ENCODE measurements at regions not wholly inside any gene's neighbourhood (a gene's known extent, or its start where the extent isn't known, plus 50 kb on each side); places are given as distances from the start of the nearest gene placed in this dataset.

DNA sequence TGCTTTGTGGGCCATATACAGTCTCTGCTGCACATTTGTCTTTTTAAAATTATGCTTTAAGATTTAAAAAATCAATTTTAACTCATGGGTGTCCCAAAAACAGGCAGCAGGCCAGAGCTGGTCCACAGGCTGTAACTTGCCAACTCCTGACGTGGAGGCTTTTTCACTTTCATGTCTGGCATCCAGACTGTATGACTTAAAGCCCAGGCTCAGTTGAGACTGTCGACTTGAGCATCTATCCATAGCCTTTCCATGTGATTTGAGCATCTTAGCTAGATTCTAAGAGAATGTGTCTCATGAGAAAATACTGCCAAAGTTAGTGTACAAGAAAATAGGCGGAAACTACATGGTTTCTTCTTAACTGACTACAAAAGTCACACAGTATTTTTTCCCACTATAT lies 559.0 kb upstream of the TUSC1 start:
- H3K27ac ChIP-seq (ENCODE audit: low read depth, low read length, poor library complexity, severe bottlenecking) = no peak overlapping the region
- H3K36me3 ChIP-seq (ENCODE audit: insufficient read depth, low read length, poor library complexity, severe bottlenecking) = no peaks in the 10 kb centered on the region
- DNase-seq (ENCODE audit: low spot score) = no peak
- no TSS peak for BruUV-seq (replicated peaks)
- no peaks in the 10 kb centered on the region for H3K4me1 ChIP-seq (ENCODE audit: insufficient read depth, low read length, poor library complexity, severe bottlenecking)
- intact Hi-C loops (cut with micrococcal nuclease; ENCODE audit: unreplicated experiment) = no loop called here
- CTCF ChIA-PET = no interaction called here
- TF ChIP-seq, protein P1, sequence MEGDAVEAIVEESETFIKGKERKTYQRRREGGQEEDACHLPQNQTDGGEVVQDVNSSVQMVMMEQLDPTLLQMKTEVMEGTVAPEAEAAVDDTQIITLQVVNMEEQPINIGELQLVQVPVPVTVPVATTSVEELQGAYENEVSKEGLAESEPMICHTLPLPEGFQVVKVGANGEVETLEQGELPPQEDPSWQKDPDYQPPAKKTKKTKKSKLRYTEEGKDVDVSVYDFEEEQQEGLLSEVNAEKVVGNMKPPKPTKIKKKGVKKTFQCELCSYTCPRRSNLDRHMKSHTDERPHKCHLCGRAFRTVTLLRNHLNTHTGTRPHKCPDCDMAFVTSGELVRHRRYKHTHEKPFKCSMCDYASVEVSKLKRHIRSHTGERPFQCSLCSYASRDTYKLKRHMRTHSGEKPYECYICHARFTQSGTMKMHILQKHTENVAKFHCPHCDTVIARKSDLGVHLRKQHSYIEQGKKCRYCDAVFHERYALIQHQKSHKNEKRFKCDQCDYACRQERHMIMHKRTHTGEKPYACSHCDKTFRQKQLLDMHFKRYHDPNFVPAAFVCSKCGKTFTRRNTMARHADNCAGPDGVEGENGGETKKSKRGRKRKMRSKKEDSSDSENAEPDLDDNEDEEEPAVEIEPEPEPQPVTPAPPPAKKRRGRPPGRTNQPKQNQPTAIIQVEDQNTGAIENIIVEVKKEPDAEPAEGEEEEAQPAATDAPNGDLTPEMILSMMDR (conservative IDR thresholded peaks at IDR 0.05; ENCODE audit: low read depth, low read length) = no peak
- TF ChIP-seq EZH2 (IDR thresholded peaks at IDR 0.05; ENCODE audit: borderline replicate concordance, low read depth, low read length, poor library complexity, severe bottlenecking) = no peak
- POLR2A ChIA-PET (ENCODE audit: low non-redundant PET) = no interaction called here
- no peaks in the 10 kb centered on the region for H3K27me3 ChIP-seq (replicated peaks; ENCODE audit: insufficient read depth, low read depth, low read length, poor library complexity)
- no peak overlapping the region for H3K4me3 ChIP-seq (ENCODE audit: low read depth, low read length, poor library complexity, severe bottlenecking)
- H3K9me3 ChIP-seq (ENCODE audit: low read depth, low read length, poor library complexity, severe bottlenecking) = no peaks in the 10 kb centered on the region

DNA sequence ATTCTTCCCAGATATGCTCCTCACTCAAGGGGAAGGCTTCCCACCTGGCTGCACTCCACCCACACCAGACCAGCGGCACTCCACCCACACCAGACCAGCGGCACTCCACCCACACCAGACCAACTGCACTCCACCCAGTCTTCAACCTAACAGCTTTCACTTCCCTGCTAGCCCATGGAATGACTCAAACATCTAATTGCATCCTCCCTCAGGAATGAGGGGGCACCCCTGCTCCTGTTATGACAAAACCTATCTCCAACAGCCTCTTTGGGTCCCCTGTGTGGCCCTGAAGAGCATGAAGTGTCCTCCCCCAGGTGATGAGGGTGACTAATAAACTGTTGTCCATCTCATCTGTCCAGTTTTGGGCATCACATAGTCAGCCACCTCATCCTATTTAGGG lies 556.6 kb upstream of the TUSC1 start:
- Histone ChIP-seq H3K27me3 (replicated peaks; ENCODE audit: insufficient read depth, low read depth, low read length, poor library complexity) (no peaks in the 10 kb centered on the region), H3K4me1 (ENCODE audit: insufficient read depth, low read length, poor library complexity, severe bottlenecking) (no peaks in the 10 kb centered on the region), H3K4me3 (ENCODE audit: low read depth, low read length, poor library complexity, severe bottlenecking) (no peak overlapping the region), H3K36me3 (ENCODE audit: insufficient read depth, low read length, poor library complexity, severe bottlenecking) (no peaks in the 10 kb centered on the region), H3K27ac (ENCODE audit: low read depth, low read length, poor library complexity, severe bottlenecking) (no peak overlapping the region), H3K9me3 (ENCODE audit: low read depth, low read length, poor library complexity, severe bottlenecking) (no peaks in the 10 kb centered on the region)
- no TSS peak for BruUV-seq (replicated peaks)
- no peak for DNase-seq (ENCODE audit: low spot score)
- no peak for TF ChIP-seq EZH2 (IDR thresholded peaks at IDR 0.05; ENCODE audit: borderline replicate concordance, low read depth, low read length, poor library complexity, severe bottlenecking)
- TF ChIP-seq, protein P1 (conservative IDR thresholded peaks at IDR 0.05; ENCODE audit: low read depth, low read length) = no peak
- POLR2A ChIA-PET (ENCODE audit: low non-redundant PET) = no interaction called here
- intact Hi-C loops (cut with micrococcal nuclease; ENCODE audit: unreplicated experiment) = no loop called here
- CTCF ChIA-PET = no interaction called here

DNA sequence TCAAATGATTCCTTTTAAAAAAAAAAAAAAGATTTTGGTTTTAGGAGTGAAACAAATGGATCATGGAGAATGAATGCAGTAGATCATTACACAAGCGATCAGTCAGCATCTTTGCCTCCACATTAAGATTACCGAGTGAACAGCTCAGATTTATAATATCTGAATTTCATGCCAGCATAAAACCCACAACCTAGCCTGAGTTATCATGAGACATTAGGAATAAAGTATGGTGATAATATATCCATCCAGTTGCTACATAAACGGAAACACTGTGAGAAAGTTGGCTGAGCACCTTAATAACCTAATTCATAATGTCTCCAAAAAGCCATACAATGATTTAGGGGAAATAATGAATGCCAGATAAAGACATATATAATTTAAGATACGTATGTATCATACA lies 553.1 kb upstream of the TUSC1 start:
- no peaks in the 10 kb centered on the region for H3K36me3 ChIP-seq (ENCODE audit: insufficient read depth, low read length, poor library complexity, severe bottlenecking)
- BruUV-seq (replicated peaks) = no TSS peak
- no peak overlapping the region for H3K4me3 ChIP-seq (ENCODE audit: low read depth, low read length, poor library complexity, severe bottlenecking)
- POLR2A ChIA-PET (ENCODE audit: low non-redundant PET) = no interaction called here
- TF ChIP-seq EZH2 (IDR thresholded peaks at IDR 0.05; ENCODE audit: borderline replicate concordance, low read depth, low read length, poor library complexity, severe bottlenecking) = no peak
- TF ChIP-seq, protein P1 (conservative IDR thresholded peaks at IDR 0.05; ENCODE audit: low read depth, low read length) = no peak
- H3K9me3 ChIP-seq (ENCODE audit: low read depth, low read length, poor library complexity, severe bottlenecking) = no peaks in the 10 kb centered on the region
- no peaks in the 10 kb centered on the region for H3K27me3 ChIP-seq (replicated peaks; ENCODE audit: insufficient read depth, low read depth, low read length, poor library complexity)
- DNase-seq (ENCODE audit: low spot score) = no peak
- H3K4me1 ChIP-seq (ENCODE audit: insufficient read depth, low read length, poor library complexity, severe bottlenecking) = no peaks in the 10 kb centered on the region
- CTCF ChIA-PET = no interaction called here
- intact Hi-C loops (cut with micrococcal nuclease; ENCODE audit: unreplicated experiment) = no loop called here
- H3K27ac ChIP-seq (ENCODE audit: low read depth, low read length, poor library complexity, severe bottlenecking) = no peak overlapping the region

Data from A673 (cell line).